H7 (cell line): ENCODE measurements at regions not wholly inside any gene's neighbourhood (a gene's known extent, or its start where the extent isn't known, plus 50 kb on each side); places are given as distances from the start of the nearest gene placed in this dataset.
"Not testable (repeated sequence)": the region's sequence is repeated elsewhere in the genome, so short reads cannot be mapped to it uniquely, and the experiment has no call there.

ENCODE experiments used
- DNase-seq: peaks from one replicate; pipeline ENCODE4 v3.0.0; 2012
- H3K27me3 ChIP-seq: 2 replicates; pipeline ENCODE4 v1.6.0; 2011; ENCODE audit warnings: mild to moderate bottlenecking, low read length; ENCODE audit not compliant: control insufficient read depth, insufficient read depth
- H3K36me3 ChIP-seq: replicated peaks from 2 replicates; pipeline ENCODE4 v1.5.1; 2011; ENCODE audit warnings: low read length; ENCODE audit not compliant: control insufficient read depth, insufficient read depth
- H3K4me3 ChIP-seq: 2 replicates; pipeline ENCODE4 v1.5.1; 2011; ENCODE audit warnings: low read depth, mild to moderate bottlenecking, control low read depth, low read length, moderate library complexity; ENCODE audit not compliant: insufficient read depth

- H3K36me3 ChIP-seq: no peaks in the 10 kb centered on the region
- no peak for DNase-seq
Measured at GRCh38 chr1:164155347-164155746, 403.6 kb upstream of the PBX1 start.

GRCh38 chr1:164163289-164163849, 395.6 kb upstream of the PBX1 start:
- Histone ChIP-seq H3K4me3 (no peak overlapping the region), H3K27me3 (no peaks in the 10 kb centered on the region), H3K36me3 (no peaks in the 10 kb centered on the region)
- no peak for DNase-seq

More at GRCh38 chr1:164155347-164155746, 403.6 kb upstream of the PBX1 start:
- no peaks in the 10 kb centered on the region for H3K27me3 ChIP-seq
- H3K4me3 ChIP-seq: no peak overlapping the region

GRCh38 chr1:164165466-164165865, 393.5 kb upstream of the PBX1 start:
- Histone ChIP-seq H3K4me3 (no peak overlapping the region), H3K27me3 (no peaks in the 10 kb centered on the region), H3K36me3 (no peaks in the 10 kb centered on the region)
- DNase-seq: no peak

- H3K4me3 ChIP-seq, DNase-seq, H3K36me3 ChIP-seq, H3K27me3 ChIP-seq: not testable (repeated sequence)
Measured at GRCh38 chr1:164166454-164166853, 392.5 kb upstream of the PBX1 start.

GRCh38 chr1:164177118-164177517, 381.9 kb upstream of the PBX1 start:
- H3K4me3 ChIP-seq: no peak overlapping the region
- H3K27me3 ChIP-seq: no peaks in the 10 kb centered on the region
- no peaks in the 10 kb centered on the region for H3K36me3 ChIP-seq
- no peak for DNase-seq

GRCh38 chr1:164180824-164181223, 378.2 kb upstream of the PBX1 start:
- H3K36me3 ChIP-seq: no peaks in the 10 kb centered on the region
- DNase-seq: no peak
- H3K4me3 ChIP-seq: no peak overlapping the region
- H3K27me3 ChIP-seq: no peaks in the 10 kb centered on the region

GRCh38 chr1:164183854-164184635, 374.9 kb upstream of the PBX1 start:
- no peaks in the 10 kb centered on the region for H3K36me3 ChIP-seq
- no peak overlapping the region for H3K4me3 ChIP-seq
- no peaks in the 10 kb centered on the region for H3K27me3 ChIP-seq
- no peak for DNase-seq

- Histone ChIP-seq H3K4me3 (no peak overlapping the region), H3K36me3 (no peaks in the 10 kb centered on the region), H3K27me3 (no peaks in the 10 kb centered on the region)
- DNase-seq: no peak
Measured at GRCh38 chr1:164186881-164187280, 372.1 kb upstream of the PBX1 start.

- Histone ChIP-seq H3K36me3 (no peaks in the 10 kb centered on the region), H3K4me3 (no peak overlapping the region), H3K27me3 (no peaks in the 10 kb centered on the region)
- DNase-seq: no peak
Measured at GRCh38 chr1:164188497-164188896, 370.5 kb upstream of the PBX1 start.

GRCh38 chr1:164191191-164191590, 367.8 kb upstream of the PBX1 start:
- Histone ChIP-seq H3K4me3 (no peak overlapping the region), H3K27me3 (no peaks in the 10 kb centered on the region), H3K36me3 (no peaks in the 10 kb centered on the region)
- DNase-seq: no peak

- no peaks in the 10 kb centered on the region for H3K27me3 ChIP-seq
- no peak for DNase-seq
- no peaks in the 10 kb centered on the region for H3K36me3 ChIP-seq
- H3K4me3 ChIP-seq: no peak overlapping the region
Measured at GRCh38 chr1:164210211-164210739, 348.7 kb upstream of the PBX1 start.

GRCh38 chr1:164223378-164223777, 335.6 kb upstream of the PBX1 start:
- Histone ChIP-seq H3K27me3 (no peaks in the 10 kb centered on the region), H3K4me3 (no peak overlapping the region), H3K36me3 (no peaks in the 10 kb centered on the region)
- DNase-seq: no peak

- Histone ChIP-seq H3K27me3 (no peaks in the 10 kb centered on the region), H3K4me3 (no peak overlapping the region), H3K36me3 (no peaks in the 10 kb centered on the region)
- no peak for DNase-seq
Measured at GRCh38 chr1:164225011-164225410, 334.0 kb upstream of the PBX1 start.

GRCh38 chr1:164226977-164227376, 332.0 kb upstream of the PBX1 start:
- no peak overlapping the region for H3K4me3 ChIP-seq
- DNase-seq: peak; percentile 3
- no peaks in the 10 kb centered on the region for H3K36me3 ChIP-seq
- H3K27me3 ChIP-seq: no peaks in the 10 kb centered on the region

- DNase-seq: no peak
- Histone ChIP-seq H3K27me3 (no peaks in the 10 kb centered on the region), H3K4me3 (no peak overlapping the region), H3K36me3 (no peaks in the 10 kb centered on the region)
Measured at GRCh38 chr1:164228928-164229327, 330.1 kb upstream of the PBX1 start.
